ENCODE measurements at regions not wholly inside any gene's neighbourhood (a gene's known extent, or its start where the extent isn't known, plus 50 kb on each side); places are given as distances from the start of the nearest gene placed in this dataset.

DNA sequence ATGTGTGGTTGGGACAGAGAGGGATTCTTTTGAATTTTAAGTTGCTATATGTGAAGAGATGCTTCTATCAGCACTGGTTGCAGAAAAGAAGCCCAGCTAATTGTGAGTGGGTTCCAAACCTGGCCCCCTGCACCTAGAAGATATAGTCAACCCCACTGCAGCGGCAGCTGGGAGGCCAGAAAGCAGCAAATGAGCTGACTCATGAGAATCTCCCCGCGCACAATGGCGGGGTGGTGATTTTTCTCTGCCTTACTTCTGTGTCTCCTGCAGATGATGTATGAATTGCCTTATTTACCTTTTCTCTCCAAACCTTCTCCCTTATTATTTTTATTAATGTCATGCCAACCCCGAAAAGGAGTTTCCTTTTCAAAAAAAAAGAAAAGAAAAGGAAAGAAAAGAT is 89.7 kb downstream of the MAF start:
- TF ChIP-seq YY1 (IDR thresholded peaks at IDR 0.05; ENCODE audit: borderline replicate concordance in 1 of 3, control insufficient read depth in 1 of 3, extremely low read depth in 1 of 3, insufficient read depth in 3 of 3, insufficient read length in 1 of 3, insufficient replicate concordance in 2 of 3, low read depth in 1 of 3, low read length in 2 of 3), result no peak
- TF ChIP-seq ZNF780A (CRISPR knock-in tag; IDR thresholded peaks at IDR 0.05), result no peak
- no peak for TF ChIP-seq NR1H2 (CRISPR knock-in tag; IDR thresholded peaks at IDR 0.05)
- TF ChIP-seq, protein P1, sequence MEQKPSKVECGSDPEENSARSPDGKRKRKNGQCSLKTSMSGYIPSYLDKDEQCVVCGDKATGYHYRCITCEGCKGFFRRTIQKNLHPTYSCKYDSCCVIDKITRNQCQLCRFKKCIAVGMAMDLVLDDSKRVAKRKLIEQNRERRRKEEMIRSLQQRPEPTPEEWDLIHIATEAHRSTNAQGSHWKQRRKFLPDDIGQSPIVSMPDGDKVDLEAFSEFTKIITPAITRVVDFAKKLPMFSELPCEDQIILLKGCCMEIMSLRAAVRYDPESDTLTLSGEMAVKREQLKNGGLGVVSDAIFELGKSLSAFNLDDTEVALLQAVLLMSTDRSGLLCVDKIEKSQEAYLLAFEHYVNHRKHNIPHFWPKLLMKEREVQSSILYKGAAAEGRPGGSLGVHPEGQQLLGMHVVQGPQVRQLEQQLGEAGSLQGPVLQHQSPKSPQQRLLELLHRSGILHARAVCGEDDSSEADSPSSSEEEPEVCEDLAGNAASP (IDR thresholded peaks at IDR 0.05), result no peak
- no peak for TF ChIP-seq FOXK1 (CRISPR knock-in tag; IDR thresholded peaks at IDR 0.05; ENCODE audit: borderline replicate concordance)
